ENCODE measurements at regions not wholly inside any gene's neighbourhood (a gene's known extent, or its start where the extent isn't known, plus 50 kb on each side); places are given as distances from the start of the nearest gene placed in this dataset.
A peak's percentile ranks its signal among the peaks of the same experiment; 100 is the strongest.
"Not testable (repeated sequence)": the region's sequence is repeated elsewhere in the genome, so short reads cannot be mapped to it uniquely, and the experiment has no call there.

DNA sequence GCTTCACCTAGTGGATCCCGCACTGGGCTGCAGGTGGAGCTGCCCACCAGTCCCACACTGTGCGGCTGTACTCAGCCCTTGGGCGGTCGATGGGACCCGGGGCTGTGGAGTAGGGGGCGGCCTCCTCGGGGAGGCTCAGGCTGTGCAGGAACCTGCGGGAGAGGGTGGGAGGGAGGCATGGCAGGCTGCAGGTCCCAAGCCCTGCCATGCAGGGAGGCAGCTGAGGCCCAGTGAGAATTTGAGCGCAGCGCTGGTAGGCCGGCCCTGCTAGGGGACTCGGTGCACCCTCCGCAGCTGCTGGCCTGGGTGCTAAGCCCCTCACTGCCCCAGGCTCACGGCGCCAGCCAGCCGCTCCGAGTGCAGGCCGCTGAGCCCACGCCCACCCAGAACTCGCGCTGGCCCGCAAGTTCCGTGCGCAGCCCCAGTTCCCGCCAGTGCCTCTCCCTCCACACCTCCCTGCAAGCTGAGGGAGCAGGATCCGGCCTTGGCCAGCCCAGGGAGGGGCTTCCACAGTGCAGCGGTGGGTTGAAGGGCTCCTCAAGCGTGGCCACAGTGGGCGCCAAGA is 1407.6 kb downstream of the EPHA7 start:
- no peak for DNase-seq

DNA sequence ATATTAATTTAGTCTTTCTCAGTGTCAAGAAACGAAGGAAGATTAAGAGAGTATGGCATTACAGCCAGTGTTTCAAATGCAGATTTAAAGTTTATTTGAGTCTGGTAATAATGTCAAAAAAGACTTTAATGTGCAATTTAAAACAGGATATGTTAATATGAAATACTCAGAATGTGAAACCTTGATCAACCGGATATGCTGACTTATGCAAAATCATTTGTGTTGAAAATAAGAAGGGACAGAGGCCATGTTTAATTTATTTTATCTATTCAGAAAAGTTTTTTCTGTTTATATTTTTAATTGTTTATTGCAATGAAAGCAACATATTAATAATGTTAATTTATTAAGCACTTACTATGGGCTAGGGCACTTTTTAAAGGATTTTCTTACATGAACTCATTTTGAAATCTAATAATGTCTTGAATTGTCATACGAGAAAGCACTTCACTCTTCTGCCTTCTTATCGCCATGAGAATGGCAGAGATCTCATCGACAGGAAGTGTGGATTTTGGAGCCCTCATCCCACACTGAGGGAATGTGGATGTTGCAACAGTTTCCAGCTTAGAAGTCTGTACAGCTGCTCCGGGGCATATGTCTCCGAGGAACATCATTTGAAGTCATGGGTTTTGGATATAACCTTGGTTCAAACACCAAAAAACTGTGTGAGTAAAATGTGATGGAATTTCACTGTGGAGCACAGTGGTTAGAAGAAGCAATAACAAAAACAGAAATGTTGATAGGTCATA is 1410.4 kb downstream of the EPHA7 start:
- DNase-seq, result no peak

DNA sequence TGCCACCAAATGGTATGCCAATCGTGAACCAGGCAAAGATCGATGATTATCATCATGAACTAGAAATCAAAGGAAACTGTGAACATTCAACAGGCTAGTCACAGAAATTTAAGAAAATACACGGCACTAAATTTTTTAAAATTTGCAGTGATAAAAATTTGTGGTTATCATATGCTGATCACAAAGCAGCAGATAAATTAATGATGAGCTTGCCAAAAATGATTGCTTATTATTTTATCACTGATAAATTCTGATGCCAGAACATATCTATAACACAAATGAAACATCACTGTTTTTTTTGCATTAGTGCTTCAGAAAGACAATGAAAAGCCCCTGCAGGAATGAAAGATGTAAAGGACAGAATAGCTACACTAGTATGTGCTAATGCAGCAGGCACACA is 1413.2 kb upstream of the MAP3K7 start:
- DNase-seq, result no peak

DNA sequence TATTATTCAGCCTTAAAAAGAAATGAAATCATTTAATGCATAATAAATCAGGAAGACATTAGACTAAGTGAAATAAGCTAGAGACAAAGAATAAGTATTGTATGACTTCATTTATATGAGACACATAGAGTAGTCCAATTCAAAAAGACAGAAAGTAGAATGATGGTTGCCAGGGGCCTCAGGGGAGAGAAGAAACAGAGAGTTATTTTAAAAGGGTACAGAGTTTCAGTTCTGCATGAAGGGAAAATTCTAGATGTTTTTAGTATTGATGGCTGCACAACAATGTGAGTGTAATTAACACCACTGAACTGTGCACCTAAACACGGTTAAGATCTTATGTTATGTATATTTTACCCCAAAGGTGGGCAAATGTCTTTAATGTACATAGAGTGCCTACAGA is 1407.9 kb upstream of the MAP3K7 start:
- DNase-seq, result no peak

DNA sequence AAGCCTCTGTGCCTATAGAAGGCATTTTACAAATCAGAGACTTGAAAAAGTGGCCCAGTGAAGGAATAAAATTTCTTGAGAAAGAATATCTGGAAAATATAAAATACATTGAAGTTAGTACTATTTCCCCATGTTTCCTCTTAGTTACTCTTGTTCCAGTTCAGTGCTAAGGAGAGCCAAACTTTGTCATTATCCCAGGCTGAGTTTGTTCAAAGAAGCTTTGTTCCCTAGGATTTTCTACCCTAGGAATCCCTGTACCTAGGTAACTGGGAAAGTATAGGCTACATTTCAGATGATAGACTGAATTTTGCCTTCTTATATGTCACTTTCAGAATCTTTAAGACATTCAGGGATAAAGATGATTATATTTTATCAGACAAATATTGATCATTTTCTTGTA is 1395.7 kb upstream of the MAP3K7 start:
- DNase-seq, result no peak

DNA sequence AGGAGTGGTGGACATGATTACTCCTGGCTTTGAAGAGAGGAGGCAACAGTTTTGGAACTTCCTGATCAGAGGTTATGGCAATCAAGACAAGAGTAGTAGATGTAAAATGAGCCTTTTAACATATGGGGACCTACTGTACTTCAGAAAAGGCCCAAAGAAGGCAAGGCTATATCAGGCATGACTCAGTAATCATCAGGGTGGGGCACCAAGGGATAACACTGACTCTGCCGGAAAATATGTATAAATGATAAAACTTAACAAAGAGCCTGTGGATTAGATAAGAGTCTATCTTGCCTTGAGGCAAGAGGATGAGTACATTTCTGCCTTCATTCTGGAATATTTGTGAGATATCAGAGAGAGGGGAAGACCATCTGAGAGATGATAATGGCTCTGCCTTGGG is 1389.9 kb upstream of the MAP3K7 start:
- DNase-seq, result peak; percentile 5

DNA sequence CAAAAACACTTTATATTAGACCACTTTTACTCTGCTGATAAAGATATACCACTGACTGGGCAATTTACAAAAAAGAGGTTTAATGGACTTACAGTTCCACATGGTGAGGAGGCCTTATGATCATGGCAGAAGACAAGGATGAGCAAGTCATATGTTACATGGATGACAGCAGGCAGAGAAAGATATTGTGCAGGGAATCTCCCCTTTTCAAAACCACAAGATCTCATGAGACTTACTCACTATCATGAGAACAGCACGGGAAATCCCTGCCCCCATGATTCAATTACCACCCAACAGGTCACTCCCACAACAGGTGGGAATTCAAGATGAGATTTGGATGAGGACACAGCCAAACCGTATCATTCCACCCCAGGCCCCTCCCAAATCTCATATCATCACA is 1383.8 kb upstream of the MAP3K7 start:
- DNase-seq, result no peak

DNA sequence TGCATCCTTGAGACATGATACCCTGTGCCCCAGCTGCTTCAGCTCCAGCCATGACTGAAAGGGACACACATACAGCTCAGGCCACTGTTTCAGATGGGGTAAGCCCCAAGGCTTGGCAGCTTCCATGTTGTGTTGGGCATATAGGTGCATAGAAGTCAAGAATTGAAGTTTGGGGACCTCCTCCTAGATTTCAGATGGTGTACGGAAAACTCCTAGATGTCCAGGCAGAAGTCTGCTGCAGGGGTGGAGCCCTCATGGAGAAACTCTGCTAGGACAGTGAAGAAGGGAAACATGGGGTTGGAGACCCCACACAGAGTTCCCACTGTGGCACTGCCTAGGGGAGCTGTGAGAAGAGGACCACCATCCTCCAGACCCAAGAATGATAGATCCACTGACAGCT is 1379.0 kb upstream of the MAP3K7 start:
- DNase-seq, result no peak

DNA sequence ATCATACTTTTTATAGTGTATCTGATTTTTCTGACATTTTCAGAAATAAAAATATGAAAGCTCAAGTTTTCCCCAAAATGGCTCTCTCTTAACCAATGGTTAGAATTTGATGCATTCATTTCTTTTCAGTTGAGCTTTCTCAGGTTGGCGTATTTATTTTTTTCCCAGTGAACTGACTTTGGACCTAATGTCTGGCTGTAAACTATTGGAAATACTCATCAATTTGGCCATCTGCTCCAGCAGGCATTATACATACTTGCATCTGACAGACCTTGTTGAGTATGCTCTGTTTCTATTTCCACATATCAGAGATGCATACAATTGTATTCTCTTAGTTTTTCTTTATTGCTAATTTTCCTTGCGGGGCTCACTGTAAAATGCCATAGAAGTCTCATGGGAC is 1374.8 kb upstream of the MAP3K7 start:
- DNase-seq, result no peak

DNA sequence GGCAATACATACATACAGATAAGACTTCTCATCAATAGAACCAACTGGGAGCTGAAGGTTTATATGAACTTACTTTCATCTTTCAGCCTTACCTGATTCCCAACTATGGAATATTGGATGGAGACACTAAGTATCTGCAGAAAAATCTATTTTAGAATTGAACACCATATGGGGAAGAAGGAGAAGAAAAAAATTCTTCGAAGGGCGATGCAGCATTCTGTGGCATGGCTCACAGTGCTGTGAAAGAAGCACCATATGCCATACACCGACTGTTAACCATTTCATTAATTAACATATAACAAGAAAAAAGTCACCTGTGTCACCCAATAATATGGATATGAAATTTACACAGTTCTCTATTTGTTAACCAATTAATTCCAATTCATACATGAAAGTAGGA is 1374.4 kb upstream of the MAP3K7 start:
- no peak for DNase-seq

DNA sequence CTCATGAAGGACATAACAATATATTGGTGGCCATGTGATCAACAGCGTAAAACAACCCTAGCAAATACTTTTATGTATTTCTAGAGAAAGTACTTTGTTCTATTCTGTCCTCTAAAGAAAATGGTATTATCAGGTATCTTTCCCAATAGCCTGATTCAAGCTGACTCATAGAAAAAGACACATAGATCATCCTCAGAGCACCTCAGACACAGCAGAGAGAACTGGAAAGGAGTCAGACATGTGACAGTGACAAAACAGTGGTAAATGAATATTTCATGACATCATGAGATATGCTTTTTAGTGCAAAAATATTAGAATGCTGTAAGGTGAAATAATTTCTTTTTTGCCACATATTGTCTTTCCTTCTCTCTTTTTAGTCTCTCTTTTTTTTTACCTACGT is 1355.0 kb upstream of the MAP3K7 start:
- no peak for DNase-seq

DNA sequence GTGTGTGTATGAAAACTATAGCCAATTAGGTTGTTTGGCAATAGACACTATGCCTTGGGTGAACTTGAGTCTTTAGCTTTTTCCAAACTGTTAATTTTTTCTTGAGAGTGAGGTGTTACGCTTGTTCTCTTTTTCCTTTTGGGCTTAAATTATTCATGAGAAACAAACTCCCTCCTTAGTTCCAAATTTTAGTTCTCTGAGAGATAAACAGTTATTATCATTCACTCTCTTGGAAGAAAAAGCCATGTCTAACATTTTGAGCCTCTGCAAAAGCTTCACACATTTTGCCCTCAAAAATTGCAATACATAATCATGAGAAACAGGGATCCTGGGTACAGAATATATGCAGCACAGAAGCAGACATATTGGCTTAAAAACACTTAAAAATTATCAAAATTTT is 1353.9 kb upstream of the MAP3K7 start:
- no peak for DNase-seq

DNA sequence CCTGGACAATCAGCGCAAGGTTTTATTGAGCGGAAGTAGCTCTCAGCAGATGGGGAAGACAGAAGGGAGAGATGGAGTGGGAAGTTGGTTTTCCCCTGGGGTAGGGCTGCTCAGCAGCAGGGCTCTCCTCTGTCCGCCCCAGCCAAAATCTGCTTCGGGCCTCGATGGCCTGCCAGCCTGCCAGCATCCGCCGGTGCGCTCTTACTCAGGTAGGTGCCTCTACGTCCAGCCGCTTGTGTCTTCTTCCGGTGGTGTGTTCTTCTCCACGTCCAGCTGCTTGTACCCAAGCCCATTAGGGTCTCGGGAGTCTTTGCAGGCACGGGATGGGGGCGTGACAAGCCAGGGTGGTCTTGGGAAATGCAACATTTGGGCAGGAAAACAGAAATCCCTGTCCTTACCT is 1340.0 kb upstream of the MAP3K7 start:
- DNase-seq, result no peak

DNA sequence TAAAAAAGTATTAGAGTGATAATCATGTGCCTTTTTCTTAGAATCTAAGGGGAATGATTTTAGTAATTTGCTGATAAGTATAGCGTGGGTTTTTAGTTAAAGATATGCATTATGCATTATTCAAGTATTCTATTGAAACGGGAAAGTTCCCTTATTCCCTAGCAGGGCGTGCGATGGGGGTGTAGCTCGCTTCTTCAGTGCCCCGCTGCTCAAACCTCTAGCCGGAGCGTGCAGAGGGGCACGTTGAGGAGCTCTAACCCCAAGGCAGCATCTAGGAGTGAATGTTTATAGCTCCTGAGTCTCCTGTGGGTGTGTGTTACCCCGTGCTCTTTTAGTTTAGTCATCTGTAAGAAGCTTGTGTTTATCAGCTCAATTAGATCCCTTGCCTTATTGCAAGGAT is 1339.5 kb upstream of the MAP3K7 start:
- no peak for DNase-seq

DNA sequence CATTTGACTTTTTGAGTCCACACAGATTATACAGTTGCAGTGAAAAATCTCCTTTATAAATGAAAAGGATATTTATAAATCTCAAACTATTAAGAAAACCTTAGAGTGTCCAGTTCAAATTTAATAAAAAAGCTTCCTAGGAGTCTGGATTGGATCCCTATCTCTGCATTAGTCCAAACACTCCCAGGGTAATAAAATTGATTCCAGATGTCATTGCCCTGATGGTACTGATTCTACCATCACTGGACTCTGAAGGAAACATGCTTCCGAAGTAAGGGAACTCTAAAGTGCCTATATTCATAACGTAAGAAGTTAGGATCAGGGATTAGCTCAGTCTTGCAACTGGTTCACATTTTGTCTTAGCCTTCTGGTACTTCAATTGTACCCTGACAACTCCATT is 1325.1 kb upstream of the MAP3K7 start:
- DNase-seq, result no peak

DNA sequence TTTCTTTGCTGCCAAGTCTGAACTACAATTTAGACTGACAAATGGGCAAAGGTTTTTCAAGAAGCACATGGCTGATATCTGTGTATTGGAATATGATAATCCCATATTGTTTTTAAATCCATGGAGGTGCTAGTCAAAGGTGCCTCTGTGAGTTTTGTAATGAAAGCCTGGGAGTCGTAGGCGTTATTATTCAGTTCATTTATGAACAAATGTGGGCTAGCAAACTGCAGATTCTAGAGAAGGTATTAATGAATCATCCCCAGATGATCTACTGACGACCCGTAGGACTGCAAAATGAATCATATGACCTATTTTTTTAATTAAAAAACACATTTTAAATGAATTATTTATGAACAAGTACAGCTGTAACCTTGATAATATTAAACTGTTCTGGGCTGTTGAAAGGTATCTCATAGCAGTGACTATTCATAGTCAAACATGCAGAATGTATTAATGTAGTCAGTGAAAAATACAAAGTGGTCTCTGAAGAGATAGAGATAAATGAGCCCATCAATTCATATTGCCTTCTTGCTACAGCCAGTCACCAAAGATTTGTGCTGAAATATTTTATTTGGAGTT is 1317.8 kb upstream of the MAP3K7 start:
- DNase-seq, result no peak

DNA sequence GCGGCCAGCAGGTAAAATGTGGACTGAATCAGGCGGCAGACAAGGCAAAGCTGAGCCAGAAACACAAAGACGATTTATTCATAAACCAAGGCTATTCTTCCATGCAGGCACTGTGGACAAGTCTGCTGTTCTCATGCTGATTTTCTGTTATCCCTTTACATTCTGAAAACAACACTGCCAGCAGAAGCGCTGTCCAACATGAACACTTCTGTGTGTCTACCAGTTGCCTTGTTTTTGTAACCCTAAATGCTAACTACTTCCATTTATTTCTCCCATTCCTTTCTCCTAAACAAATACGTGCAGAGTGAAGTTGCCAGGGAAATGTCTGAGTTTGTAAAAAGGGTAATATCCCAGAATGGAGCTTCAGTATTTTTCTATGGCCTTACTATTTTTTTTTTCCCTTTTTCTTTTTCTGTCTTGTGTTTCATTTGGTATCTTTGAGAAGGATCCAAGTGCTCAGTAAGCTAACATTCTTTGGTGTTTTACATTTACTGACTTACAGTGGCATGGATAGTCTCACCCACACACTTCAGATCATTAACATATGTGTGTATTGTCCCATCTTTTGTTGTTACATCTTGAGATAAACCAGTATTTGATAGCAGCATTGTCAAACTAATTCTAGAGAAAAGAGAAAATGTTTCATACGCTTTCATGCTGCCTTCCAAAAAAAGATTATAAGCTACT is 1308.9 kb upstream of the MAP3K7 start:
- DNase-seq, result no peak

DNA sequence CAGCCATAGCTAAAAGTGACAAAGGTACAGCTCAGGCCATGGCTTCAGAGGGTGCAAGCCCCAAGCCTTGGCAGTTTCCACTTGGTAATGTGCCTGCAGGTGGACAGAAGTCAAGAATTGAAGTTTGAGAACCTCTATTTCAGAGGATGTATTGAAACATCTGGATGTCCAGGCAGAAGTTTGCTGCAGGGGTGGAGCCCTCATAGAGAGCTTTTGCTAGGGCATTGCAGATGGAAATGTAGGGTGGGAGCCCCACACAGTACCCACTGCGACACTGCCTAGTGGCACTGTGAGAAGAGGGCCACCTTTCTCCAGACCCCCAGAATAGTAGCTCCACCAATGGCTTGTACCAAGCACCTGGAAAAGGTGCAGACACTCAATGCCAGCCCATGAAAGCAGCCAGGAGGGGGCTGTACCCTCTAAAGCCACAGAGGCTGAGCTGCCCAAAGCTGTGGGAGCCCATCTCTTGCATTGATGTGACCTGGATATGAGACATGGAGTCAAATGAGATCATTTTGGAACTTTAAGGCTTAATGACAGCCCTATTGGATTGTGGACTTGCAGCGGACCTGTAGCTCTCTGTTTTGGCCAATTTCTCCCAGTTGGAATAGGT is 1299.4 kb upstream of the MAP3K7 start:
- no peak for DNase-seq

DNA sequence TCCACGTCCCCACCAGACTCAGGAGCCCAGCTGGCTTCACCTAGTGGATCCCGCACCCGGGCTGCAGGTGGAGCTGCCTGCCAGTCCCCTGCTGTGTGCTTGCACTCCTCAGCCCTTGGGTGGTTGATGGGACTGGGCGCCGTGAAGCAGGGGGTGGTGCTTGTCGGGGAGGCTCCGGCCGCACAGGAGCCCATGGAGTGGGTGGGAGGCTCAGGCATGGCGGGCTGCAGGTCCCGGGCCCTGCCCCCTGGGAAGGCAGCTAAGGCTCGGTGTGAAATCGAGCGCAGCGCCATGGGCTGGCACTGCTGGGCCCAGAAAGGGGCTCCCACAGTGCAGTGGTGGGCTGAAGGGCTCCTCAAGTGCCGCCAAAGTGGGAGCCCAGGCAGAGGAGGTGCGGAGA is 1294.9 kb upstream of the MAP3K7 start:
- not testable (repeated sequence) for DNase-seq

DNA sequence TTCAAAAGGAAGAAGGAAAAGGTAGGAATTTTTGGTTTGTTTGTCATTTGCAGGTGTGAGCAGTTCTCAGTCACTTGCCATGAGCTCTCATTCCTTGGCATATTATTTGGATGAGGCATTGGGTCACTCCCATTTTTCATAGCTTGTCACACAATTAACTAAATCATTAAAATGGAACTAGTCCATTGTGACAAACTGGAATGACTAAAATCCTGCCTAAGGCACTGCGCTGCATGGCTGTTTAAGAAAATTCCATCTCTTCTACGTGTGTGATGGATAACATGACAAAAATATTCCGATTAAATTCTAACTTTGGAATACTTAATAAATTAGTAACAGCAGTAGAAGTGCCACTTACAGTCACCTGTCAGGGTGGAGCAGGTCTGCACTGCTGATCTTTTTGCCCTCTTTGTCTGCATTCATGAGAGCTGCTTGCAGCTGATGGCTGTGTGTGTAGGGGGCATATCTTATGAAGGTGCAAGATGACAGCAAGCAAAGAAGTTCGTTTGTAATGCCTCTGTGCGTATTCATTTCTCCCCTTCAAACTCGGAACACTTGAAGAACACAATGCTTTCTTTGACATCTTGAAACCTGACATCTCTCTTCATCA is 1292.6 kb upstream of the MAP3K7 start:
- no peak for DNase-seq

DNA sequence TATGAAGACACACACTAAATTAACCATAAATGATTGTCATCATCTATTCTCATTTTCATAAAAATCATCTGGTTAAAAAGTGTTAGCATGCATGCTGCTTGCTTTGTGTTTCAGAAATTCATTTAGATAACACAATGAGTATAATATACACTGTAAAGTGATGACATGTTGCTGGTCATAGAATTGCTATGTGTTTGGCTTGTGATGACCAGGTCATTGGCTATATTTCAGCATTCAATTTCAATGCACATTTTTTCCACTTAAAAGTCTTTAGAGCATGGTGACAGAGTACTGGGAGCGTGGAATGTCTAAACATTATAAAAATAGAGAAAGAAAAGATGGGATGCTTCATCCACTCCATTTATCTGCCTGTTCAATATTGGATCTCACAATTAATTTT is 1291.1 kb upstream of the MAP3K7 start:
- no peak for DNase-seq

DNA sequence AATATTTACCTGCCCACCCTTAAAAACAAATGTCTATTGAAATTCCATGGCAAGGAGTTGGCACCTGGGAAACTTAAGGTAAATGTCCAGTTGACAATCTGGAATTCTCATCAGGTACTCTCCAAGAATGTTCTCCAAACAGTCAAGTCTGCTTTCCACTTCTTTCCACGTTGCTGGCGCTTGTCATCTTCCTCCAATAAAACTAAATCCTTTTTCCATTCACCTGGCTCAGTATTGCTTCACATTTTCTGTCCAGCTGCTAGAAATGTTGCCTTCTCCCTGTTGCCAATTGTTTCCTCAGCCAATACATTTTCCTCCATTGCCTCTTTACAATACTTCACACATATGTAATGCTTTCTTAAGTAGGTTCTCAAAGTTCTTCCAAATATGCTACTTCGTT is 1288.1 kb upstream of the MAP3K7 start:
- no peak for DNase-seq

DNA sequence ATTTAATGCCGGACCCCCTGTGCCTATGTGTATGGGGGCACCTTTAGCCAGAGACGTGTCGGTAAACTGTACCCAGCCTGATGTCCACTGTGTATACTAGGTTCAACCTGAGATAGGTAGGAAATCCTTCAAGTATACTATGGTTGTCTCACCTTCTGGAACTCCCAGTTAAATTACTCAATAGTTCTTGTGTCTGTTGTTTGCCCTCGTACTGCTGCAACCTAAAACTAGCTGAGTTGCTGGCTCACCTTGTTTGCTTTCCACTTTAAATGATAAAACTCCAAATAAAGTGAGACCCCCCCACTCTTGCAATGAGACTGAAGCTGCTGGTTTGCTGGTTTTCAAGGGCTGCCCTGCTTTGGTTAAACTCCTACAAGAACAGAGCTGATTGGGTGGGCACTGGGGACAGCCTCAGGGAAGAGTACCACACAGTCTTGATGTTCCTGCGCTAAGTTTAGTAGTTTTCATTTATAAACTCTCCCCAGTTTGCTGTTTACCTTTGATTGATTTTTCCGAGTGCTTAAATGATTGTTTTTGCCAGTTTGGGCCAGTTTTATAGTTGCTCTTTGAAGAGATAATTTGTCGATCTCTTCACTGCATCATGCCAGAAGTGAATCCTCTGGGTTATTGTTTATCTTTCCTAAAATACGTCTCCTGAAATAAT is 1281.8 kb upstream of the MAP3K7 start:
- DNase-seq, result no peak
